ENCODE measurements at regions not wholly inside any gene's neighbourhood (a gene's known extent, or its start where the extent isn't known, plus 50 kb on each side); places are given as distances from the start of the nearest gene placed in this dataset.
"Not testable (repeated sequence)": the region's sequence is repeated elsewhere in the genome, so short reads cannot be mapped to it uniquely, and the experiment has no call there.

- no peak for TF ChIP-seq ZNF274 (IDR thresholded peaks at IDR 0.05; ENCODE audit: low read depth, low read length)
- no peak overlapping the region for H3K4me3 ChIP-seq (ENCODE audit: low read length)
These were observed 403.8 kb upstream of the GBE1 start for GRCh38 chr3:82165266-82165665.

- no peak for TF ChIP-seq ZNF274 (IDR thresholded peaks at IDR 0.05; ENCODE audit: low read depth, low read length)
- no peak overlapping the region for H3K4me3 ChIP-seq (ENCODE audit: low read length)
These were observed 402.6 kb upstream of the GBE1 start for GRCh38 chr3:82163907-82164520.

- no peak overlapping the region for H3K4me3 ChIP-seq (ENCODE audit: low read length)
- TF ChIP-seq ZNF274 (IDR thresholded peaks at IDR 0.05; ENCODE audit: low read depth, low read length) = no peak
These were observed 396.5 kb upstream of the GBE1 start for GRCh38 chr3:82157952-82158351.

GRCh38 chr3:82153892-82154291 is 392.4 kb upstream of the GBE1 start:
- not testable (repeated sequence) for H3K4me3 ChIP-seq (ENCODE audit: low read length)

- TF ChIP-seq ZNF274 (IDR thresholded peaks at IDR 0.05; ENCODE audit: low read depth, low read length) = no peak
- no peak overlapping the region for H3K4me3 ChIP-seq (ENCODE audit: low read length)
These were observed 384.3 kb upstream of the GBE1 start for GRCh38 chr3:82145742-82146141.

- no peak overlapping the region for H3K4me3 ChIP-seq (ENCODE audit: low read length)
- no peak for TF ChIP-seq ZNF274 (IDR thresholded peaks at IDR 0.05; ENCODE audit: low read depth, low read length)
These were observed 383.4 kb upstream of the GBE1 start for GRCh38 chr3:82144811-82145210.

- no peak overlapping the region for H3K4me3 ChIP-seq (ENCODE audit: low read length)
- no peak for TF ChIP-seq ZNF274 (IDR thresholded peaks at IDR 0.05; ENCODE audit: low read depth, low read length)
These were observed 382.4 kb upstream of the GBE1 start for GRCh38 chr3:82143661-82144412.

- no peak for TF ChIP-seq ZNF274 (IDR thresholded peaks at IDR 0.05; ENCODE audit: low read depth, low read length)
- H3K4me3 ChIP-seq (ENCODE audit: low read length) = no peak overlapping the region
These were observed 380.1 kb upstream of the GBE1 start for GRCh38 chr3:82141592-82141991.

- no peak for TF ChIP-seq ZNF274 (IDR thresholded peaks at IDR 0.05; ENCODE audit: low read depth, low read length)
- H3K4me3 ChIP-seq (ENCODE audit: low read length) = no peak overlapping the region
These were observed 376.4 kb upstream of the GBE1 start for GRCh38 chr3:82137861-82138260.

GRCh38 chr3:82137050-82137449 is 375.6 kb upstream of the GBE1 start:
- no peak for TF ChIP-seq ZNF274 (IDR thresholded peaks at IDR 0.05; ENCODE audit: low read depth, low read length)
- H3K4me3 ChIP-seq (ENCODE audit: low read length) = no peak overlapping the region

GRCh38 chr3:82133070-82133606 is 371.7 kb upstream of the GBE1 start:
- H3K4me3 ChIP-seq (ENCODE audit: low read length) = no peak overlapping the region
- no peak for TF ChIP-seq ZNF274 (IDR thresholded peaks at IDR 0.05; ENCODE audit: low read depth, low read length)

- H3K4me3 ChIP-seq (ENCODE audit: low read length) = no peak overlapping the region
- TF ChIP-seq ZNF274 (IDR thresholded peaks at IDR 0.05; ENCODE audit: low read depth, low read length) = no peak
These were observed 371.0 kb upstream of the GBE1 start for GRCh38 chr3:82132210-82133069.

GRCh38 chr3:82130046-82130445 is 368.6 kb upstream of the GBE1 start:
- H3K4me3 ChIP-seq (ENCODE audit: low read length) = no peak overlapping the region
- no peak for TF ChIP-seq ZNF274 (IDR thresholded peaks at IDR 0.05; ENCODE audit: low read depth, low read length)

- no peak overlapping the region for H3K4me3 ChIP-seq (ENCODE audit: low read length)
- no peak for TF ChIP-seq ZNF274 (IDR thresholded peaks at IDR 0.05; ENCODE audit: low read depth, low read length)
These were observed 367.9 kb upstream of the GBE1 start for GRCh38 chr3:82129221-82129801.
